NB4 (cell line): ENCODE measurements at regions not wholly inside any gene's neighbourhood (a gene's known extent, or its start where the extent isn't known, plus 50 kb on each side); places are given as distances from the start of the nearest gene placed in this dataset.
A peak's percentile ranks its signal among the peaks of the same experiment; 100 is the strongest.

Experiments
- MYC ChIP-seq: IDR thresholded peaks from 2 replicates; pipeline ENCODE4 v1.6.1; 2011; ENCODE audit warnings: low read depth, low read length
- POLR2A ChIP-seq: IDR thresholded peaks from 2 replicates; pipeline ENCODE4 v1.6.1; 2011; ENCODE audit warnings: mild to moderate bottlenecking; ENCODE audit not compliant: insufficient read length; ENCODE audit errors: extremely low read depth
- TF ChIP-seq, protein P1 (sequence below): IDR thresholded peaks from one replicate; pipeline ENCODE4 v1.5.1; 2012; ENCODE audit warnings: low read depth, low read length
- TF ChIP-seq, protein P2 (sequence below): IDR thresholded peaks from 2 replicates; pipeline ENCODE4 v1.6.1; 2011; ENCODE audit warnings: low read depth, low read length

DNA sequence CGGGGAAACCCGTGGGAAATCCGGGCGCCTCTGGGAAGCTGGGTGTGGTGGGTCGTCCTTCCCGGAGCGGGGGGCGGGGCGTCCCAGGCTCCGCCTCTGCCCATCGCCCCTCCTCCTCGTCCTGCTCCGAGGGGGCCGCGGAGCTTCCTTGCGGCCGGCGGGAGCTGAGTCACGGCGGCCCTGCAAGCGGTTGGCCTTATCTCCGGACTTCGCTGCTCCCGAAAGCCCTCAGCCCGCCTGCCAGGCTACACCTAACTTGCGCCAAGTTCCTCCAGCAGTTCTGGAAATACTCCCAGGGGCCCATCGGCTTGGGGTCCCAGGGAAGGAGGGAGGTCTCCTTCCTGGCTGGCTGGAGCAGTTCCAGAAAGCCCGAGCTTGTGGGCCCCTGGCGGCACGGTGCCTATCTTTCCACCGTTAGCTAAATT is 54.1 kb upstream of the CDKN2AIPNL start:
- TF ChIP-seq, protein P1, sequence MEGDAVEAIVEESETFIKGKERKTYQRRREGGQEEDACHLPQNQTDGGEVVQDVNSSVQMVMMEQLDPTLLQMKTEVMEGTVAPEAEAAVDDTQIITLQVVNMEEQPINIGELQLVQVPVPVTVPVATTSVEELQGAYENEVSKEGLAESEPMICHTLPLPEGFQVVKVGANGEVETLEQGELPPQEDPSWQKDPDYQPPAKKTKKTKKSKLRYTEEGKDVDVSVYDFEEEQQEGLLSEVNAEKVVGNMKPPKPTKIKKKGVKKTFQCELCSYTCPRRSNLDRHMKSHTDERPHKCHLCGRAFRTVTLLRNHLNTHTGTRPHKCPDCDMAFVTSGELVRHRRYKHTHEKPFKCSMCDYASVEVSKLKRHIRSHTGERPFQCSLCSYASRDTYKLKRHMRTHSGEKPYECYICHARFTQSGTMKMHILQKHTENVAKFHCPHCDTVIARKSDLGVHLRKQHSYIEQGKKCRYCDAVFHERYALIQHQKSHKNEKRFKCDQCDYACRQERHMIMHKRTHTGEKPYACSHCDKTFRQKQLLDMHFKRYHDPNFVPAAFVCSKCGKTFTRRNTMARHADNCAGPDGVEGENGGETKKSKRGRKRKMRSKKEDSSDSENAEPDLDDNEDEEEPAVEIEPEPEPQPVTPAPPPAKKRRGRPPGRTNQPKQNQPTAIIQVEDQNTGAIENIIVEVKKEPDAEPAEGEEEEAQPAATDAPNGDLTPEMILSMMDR = no peak
- TF ChIP-seq POLR2A (peak; percentile 62), MYC (no peak)
- TF ChIP-seq, protein P2, sequence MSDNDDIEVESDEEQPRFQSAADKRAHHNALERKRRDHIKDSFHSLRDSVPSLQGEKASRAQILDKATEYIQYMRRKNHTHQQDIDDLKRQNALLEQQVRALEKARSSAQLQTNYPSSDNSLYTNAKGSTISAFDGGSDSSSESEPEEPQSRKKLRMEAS = no peak
